ENCODE measurements at regions not wholly inside any gene's neighbourhood (a gene's known extent, or its start where the extent isn't known, plus 50 kb on each side); places are given as distances from the start of the nearest gene placed in this dataset.

DNA sequence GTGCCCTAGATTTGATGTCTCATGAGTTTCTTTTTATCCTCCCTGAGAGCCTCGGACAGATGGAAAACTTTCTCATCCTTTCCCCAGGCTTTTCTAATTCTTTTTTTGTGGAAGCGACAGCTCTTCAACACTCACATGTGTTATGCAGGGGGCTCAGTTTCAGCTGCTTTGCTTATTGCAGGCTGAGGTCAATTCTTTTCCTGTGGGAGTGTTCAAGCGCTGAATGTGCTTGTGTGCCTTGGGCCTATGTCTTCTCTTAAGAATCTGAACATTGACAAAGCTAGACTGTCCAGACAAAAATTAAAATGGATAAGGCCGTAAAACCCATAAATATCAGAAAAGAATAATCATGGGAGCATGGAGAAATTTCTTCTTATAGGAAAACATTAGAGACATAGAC, 125.2 kb upstream of the STEAP4 start:
- DNase-seq (ENCODE audit: low read depth) = no peak

DNA sequence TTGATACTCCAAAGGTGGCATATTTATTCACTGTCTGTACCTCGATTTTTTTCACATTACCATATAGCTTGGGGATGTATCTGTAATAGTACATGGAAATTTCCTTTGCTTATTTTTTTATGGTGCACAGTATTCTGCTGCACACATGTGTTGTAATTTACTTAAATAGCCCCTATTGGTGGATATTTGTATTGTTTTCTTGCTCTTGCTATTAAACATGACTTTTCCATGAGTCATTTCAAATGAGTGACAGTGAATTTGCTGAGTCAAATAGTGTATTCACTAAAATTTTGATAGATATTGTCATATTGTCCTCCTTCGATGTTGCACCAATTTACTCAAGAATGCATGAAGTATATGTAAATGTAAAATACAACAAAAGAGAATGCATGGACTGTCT, 122.7 kb upstream of the STEAP4 start:
- DNase-seq (ENCODE audit: low read depth) = no peak

DNA sequence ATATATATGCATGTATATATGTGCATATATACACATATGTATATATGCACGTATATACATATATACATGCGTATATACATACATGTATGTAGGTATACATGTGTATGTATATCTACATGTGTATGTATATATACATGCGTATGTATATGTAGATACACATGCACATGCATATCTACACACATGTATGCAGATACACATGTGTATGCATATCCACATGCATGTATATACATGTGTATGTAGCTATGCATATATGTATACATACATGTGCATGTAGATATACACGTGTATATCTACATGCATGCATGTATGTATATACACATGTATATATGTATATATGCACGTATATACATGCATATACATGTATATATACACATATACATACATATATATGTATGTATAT, 95.8 kb upstream of the STEAP4 start:
- DNase-seq (ENCODE audit: low read depth) = no peak

DNA sequence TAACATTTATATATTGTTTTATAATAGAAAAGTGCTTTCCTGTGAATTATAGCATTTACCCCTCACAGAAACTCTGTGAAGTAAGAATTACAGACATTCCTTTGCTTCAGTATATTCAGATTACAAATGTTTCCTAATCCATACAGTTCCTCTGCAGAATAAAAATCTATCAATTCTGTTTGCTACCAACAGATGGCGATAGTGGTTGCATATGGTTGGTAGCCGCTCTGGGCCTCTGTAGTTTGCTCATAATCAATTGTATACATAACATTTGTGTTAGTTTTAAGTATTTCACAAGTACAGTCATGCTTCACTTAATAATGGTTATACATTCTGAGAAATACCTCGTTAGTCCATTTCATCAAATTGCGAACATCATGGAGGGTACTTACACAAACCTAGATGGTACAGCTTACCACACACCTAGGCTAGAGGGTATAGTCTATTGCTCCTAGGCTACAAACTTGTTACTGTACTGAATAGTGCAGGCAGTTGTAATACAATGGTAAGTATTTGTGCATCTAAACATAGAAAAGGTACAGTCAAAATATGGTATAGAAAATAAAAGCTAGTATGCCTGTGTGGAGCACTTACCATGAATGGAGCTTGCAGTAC, 94.4 kb upstream of the STEAP4 start:
- no peak for DNase-seq (ENCODE audit: low read depth)

DNA sequence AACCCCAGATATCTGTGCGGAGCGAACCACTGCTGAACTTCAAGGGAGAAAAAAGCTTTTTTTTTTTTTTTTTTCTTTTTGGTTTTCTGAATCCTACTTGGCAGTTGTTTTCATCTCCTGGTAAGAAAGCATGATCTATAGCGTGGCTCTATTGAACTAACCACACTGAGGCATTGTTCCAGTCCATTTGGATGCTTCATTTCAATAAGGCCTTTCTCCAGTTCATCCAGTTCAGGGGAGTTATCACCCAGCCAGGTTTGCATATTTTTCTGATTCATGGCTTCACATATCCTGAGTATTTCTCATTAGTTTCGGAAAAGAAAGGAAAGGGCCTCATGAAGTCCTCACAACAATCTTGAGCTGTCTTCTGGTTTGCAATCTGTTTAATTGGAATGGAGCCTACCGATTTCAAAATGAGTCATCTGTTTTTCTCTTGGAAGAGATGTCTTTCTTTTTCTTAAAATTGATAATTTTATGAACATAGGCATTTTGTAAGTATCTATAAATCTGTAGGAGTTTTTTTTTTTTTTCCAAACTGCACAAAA, 93.1 kb upstream of the STEAP4 start:
- DNase-seq (ENCODE audit: low read depth) = no peak

DNA sequence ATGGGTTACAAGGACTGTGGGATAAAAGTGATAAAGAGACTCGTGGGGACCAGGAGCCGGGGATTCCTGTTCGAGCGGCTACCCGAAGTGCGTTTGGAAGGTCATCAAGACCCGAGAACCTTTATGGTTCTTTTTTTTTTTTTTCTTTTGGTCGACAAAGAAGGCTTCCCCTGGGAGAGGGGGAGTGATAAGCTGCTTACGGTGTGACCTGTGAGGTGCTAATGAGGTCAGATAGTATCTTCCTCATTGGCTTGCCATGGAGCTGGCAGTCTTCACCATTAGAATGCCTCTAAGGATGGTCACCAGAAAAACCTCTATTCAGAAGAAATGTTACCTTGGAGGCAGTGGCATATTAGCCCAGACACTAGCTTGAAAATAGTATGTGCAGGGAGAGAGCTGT, 92.3 kb upstream of the STEAP4 start:
- no peak for DNase-seq (ENCODE audit: low read depth)

DNA sequence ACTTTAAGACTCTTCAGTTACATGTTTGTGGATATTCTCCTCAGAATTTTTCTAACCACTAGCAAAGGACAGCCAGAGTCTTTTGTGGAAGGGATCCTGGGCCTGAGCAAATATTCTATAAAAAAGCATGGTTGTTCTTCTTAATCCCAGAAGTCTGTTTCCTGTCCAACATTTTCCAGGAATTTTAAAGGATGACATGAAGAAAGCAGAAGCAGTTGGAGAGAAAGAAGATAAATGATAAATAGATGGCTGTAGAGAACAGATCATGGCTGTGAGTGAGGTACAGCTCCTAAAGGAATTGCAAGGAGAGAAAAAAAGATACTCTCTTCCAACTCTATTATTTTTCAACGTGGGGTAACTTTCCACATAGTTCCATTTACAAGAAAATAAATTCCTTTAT, 91.8 kb upstream of the STEAP4 start:
- no peak for DNase-seq (ENCODE audit: low read depth)

DNA sequence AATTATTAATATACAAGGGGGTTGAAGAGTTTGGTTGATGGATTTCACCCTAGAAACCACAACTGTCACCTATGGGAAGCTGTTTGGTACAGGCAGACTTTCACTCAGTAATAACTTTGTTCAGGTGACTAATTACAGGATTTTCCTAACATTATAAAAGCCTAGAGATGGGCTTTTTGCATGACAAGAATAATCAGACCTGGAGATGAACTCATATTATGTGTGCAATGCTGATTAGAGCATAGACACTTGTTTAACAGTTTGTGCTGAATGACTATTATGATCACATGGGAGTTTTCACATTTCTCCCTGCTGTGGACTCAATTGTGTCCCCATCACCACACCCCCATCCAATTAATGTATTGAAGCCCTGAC, 90.2 kb upstream of the STEAP4 start:
- no peak for DNase-seq (ENCODE audit: low read depth)

DNA sequence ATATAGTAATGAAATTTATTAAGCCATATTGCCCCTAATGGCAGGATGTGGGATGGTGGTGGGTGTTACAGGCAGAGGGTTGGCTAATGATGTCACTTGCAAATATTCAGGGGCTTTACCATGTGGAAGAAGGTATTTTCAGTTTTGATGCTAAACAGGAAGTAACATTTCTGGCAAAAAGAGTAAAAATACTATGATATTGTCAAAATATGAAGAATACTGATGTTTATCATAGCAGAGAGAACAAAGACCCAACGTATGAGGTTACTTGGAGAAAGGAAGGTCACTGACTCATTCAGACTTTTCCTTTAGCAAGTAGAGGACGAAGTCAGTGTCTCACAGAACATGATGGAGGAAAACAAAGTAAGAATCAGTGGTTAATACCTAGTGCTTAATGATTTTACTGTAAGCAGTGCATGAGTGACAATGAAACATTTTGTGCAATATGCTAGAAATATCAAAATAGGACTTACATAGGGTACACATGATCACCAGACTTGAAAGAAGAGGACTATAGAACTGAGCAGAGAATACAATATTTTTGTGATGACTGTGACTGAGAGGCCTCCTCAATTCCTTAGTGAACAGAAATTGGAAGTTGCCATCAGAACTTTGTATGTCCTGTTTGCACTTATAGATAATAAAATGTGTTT, 89.7 kb upstream of the STEAP4 start:
- no peak for DNase-seq (ENCODE audit: low read depth)

DNA sequence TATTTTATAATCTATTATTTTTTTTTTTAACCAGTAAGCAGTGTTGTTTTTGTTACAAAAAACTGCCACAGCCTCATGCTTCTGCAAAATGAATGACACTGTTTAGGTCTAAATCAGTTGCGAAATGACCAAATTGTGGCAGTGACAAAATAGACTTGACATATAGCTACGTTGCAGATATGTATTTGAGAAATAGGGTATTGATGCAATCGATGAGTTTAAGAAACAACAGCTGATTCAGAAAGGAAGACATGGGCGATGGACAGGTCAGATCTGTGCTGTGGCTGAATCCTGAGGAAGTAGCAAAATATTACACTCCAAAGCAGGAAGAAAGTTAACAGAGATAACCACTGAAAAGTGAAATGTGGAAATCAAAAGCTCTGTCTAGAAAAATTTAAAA, 89.0 kb upstream of the STEAP4 start:
- DNase-seq (ENCODE audit: low read depth) = no peak

DNA sequence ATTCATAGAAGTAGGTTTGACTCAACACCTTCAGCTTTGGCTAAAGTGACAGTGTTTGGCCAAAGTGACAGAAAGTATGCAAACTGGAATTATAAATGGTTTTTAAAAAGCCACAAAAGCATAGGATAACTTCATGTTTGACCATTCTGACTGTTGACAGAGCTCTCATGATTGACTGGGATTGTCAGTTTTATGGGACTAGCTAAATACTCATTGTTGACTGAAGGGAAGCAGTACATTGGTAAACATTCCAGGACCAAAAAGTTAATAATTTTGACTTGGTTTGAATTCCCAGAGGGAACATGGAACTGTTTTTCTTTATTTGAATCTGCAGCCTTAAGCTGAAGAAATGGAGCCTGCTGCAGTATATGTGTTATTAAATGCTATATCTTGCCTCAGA, 84.6 kb upstream of the STEAP4 start:
- DNase-seq (ENCODE audit: low read depth) = no peak

DNA sequence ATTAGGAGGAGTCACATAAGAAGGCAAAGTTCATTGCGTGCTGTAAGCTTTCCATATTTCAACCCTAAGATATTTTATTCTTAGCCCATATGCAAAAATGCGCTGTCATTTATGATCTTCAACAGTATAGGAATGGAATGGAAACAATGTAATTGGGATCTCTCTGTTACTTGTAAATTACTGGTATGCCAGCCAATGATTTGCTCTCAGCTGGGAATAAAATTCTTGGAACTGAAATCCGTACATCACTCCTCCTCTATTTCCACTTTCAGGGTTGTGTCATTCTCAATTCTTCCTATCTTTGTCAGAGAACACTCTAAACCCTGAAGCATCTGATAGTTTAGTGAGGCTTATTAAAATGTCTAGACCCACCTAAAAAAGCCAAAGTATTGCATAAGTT, 80.7 kb upstream of the STEAP4 start:
- no peak for DNase-seq (ENCODE audit: low read depth)

DNA sequence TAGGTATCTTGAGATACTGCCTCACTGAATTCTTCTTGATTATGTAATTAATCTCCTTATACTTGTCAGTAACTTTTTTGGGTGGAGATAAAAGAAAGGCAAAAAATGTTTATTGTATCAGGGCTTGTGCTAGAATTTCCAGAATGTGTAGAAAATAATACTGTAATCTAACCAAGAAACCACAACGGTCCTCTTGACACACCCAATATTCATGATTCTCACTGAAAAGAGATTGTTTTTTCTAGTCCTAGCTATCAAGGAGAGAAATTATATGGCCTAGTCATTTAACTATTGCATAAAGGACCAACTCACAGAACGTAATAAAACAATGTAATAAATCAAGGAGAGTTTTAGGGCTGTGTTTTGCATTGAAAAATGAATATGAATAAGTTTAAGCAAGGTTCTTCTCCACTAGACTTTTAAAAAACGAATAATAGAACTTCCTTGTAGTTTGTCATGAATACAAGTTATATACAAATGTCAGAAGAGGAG, 80.0 kb upstream of the STEAP4 start:
- DNase-seq (ENCODE audit: low read depth) = no peak

DNA sequence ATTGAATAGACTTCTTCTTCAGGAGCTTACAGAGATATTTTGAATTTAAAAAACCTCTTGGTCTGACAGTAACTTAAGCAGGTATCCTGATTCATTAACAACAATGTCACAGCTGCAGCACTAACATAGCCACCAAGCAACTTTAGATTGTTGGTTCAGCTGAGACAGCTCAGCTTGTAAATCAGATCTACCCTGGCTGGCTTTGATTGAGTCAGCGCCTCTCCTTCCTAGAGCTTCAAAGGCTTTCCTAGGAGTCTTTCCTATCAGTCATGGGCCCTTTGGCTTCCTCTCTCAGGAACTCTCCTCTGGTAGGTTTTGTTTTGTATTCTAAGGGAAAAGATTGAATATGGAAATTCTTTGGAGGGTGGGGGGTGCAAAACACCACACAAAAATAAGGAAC, 70.7 kb upstream of the STEAP4 start:
- no peak for DNase-seq (ENCODE audit: low read depth)

DNA sequence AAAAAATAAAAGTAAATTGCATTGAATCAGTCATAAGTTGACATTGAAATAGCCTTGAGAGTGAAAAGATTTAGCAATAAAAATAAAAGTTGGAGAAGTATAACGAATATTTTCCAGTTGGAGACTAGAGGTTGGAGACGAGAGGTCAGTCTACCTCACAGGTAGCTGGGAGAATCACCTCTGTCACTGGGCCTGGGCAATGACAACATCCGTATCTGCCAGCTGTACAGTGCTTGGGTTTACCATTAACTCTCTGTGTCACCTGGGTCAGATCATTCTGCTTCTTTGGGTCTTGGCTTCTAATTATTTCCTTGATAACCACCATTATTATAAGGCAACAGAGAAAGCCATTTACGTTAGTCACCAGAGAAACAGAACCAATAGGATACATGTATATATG, 62.0 kb upstream of the STEAP4 start:
- DNase-seq (ENCODE audit: low read depth) = no peak

DNA sequence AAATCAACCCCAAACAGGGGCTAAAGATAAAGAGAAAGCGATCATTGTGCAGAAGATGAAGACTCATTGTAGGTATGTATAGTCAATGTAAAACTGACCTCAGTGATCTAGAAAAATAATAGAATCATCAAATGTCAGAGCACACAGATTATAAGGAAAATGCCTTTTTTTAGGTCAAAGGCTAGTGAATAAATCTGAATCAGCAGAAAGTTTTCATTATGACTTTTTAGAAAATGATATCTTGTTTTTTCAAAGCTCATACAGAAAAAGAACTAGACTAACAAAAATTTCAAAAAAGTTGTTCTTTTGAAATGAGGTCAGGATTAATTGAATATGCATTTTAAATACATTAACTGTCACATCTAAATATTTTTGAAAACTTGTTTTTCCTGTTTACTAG, 60.2 kb upstream of the STEAP4 start:
- no peak for DNase-seq (ENCODE audit: low read depth)

DNA sequence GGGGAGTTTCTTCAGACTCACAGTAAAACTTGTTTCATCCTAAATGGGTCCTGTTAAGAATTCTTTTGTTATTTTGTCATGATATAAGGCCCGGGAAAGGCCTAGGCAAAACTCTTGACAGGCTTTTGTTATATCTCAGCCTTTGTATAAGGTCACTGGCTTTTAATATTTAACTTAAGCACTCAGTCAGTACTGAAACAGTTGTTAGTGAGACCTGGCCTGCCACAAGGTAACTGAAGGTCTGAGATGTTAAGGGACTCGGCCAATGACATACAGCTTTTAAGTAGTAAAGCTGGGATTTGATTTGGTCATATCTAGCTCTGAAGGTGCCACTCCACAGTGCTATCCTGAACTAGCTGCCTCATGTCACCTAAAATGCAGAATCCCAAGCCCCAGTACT, 57.2 kb upstream of the STEAP4 start:
- DNase-seq (ENCODE audit: low read depth) = no peak

DNA sequence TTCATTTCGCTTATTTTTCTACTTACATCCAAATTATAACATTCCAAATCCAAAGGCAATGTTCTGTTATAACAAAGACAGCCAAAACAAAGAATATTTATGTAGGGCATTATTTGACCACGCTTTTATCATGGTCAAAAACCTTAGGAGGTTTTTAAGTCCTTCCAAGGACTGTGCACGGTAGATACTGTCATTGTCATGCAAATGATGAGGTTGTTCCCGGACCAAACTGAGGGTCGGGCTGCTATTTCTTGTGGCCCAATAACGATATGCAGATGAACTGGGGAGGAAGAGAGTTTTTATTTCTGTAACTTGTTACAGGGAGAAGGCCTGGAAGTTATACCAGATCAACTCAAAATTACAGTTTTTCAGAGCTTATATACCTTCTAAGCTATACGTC, 56.6 kb upstream of the STEAP4 start:
- no peak for DNase-seq (ENCODE audit: low read depth)

DNA sequence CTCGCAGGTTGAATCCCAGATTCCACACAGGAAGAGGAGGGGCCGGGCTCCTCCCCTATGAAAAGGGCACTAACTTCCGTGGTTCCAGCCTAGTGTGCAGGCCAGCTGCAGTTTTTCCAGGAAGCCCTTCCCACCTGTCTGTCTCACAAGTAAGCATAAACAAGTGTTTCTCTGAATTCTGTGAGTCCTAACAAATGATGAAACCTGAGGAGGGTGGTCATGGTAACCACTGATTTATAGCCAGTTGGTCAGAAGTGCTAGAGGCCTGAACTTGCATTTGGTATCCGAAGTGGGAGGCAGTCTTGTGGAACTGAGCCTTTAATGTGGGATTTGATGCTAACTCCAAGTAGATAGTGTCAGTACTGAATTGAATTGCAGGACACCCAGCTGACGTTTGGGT, 54.7 kb upstream of the STEAP4 start:
- DNase-seq (ENCODE audit: low read depth) = no peak

DNA sequence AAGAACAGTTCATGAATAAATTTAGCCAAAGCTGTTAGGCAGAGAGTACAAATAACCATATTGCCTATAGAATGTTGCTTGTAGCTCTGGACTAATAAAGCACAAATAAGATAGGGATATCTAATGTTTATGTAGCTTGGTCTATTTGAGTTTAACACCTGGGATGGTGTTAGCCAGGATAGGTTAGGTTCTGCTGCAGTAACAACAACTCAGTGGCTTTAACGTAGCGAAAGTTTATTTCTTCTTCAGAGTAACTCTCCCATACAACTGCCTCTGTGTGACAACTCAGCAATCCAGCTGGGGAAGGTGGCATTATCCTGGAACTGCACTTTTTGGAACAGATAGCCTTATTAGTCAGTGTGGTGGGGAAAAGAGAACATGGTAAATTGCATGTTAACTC, 52.2 kb upstream of the STEAP4 start:
- no peak for DNase-seq (ENCODE audit: low read depth)

DNA sequence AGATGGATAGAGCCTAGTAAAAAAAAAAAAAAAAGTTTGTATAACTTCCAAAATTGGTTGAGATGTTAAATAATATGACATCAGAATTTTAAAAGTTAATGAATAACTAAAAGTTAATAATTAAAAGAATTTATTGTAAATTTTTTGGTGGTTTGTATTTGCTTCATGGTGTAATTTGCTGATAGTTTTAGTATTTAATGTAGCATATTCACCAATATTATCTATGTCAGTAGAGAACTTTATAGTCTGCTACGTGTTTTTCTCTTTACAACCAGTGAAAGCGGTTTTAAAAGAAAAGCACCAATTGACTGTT, 51.8 kb upstream of the STEAP4 start:
- DNase-seq (ENCODE audit: low read depth) = no peak

DNA sequence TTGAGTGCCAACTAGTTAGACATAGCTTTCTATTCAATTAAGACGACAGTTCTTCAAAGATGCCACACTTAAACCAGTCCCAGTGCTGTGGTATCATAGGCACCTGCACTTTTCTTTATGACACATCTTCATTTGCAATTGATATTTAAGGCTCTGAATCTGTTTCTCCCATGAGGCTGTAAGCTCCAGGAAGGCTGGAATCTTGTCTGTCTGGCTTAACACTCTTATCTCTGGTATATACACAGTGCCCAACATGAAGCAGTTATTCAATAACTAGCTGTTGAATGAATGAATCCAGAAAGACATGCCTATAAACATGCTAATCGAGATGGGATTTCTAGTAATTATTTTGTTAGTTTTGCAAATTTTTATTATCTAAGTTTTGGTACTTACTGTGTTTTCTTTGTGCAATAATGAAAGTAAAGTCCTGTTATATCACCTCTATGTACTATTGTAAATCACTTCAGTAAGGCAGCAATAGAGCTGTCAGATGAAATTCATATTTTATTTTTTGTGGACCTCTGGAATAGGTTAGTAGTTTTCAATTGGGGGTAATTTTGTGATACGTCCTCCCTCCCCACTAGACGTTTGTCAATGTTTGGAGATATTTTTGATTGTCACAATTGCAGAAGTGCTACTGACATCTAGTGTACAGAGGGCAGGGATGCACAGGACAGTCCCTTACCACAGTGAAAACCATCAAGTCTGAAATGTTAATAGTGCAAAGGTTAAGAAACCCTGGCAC, 51.3 kb upstream of the STEAP4 start:
- DNase-seq (ENCODE audit: low read depth) = no peak

DNA sequence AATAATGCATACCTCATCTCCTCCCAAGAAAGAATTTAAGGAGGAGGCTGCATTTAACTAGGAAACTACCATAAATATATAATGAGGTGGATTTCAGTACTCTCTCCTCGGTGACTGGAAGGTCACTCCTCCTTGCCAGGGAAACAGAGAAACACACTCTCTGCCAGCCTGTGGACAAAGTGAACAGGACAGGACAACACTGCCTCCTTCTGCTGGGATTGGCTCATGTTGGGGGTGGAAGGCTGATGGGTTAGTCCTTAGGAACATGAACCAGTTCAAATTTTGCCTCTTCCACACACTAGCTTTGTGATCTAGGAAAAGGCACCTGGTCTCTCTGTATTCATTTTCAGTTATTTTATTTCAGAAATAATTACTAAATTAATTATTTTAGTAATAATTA, 50.6 kb upstream of the STEAP4 start:
- DNase-seq (ENCODE audit: low read depth) = peak; percentile 15
